Stimulated activated CD8-positive, alpha-beta memory T cell treated with anti-CD3 and anti-CD28 coated beads, Interleukin-15, amount 100 ng/mL, for 4 hours (primary cell): ENCODE measurements at regions not wholly inside any gene's neighbourhood (a gene's known extent, or its start where the extent isn't known, plus 50 kb on each side); places are given as distances from the start of the nearest gene placed in this dataset.
A peak's percentile ranks its signal among the peaks of the same experiment; 100 is the strongest.

Experiments used
- DNase-seq, 2 donors: peaks; one replicate each; pipeline ENCODE4 v3.0.0-alpha.2; 2020; ENCODE audit warnings: low read depth in 2 of 2

GRCh38 chr16:86040496-86040895, 141.5 kb downstream of the IRF8 start:
- DNase-seq, result no peak

- no peak for DNase-seq
Measured at GRCh38 chr16:86041215-86041614, 142.3 kb downstream of the IRF8 start.

- no peak for DNase-seq
Measured at GRCh38 chr16:86041807-86042206, 142.8 kb downstream of the IRF8 start.

GRCh38 chr16:86042393-86042792, 143.4 kb downstream of the IRF8 start:
- DNase-seq, result no peak

GRCh38 chr16:86042996-86043725, 144.2 kb downstream of the IRF8 start:
- DNase-seq, result no peak

- DNase-seq, result no peak
Measured at GRCh38 chr16:86044241-86044671, 145.3 kb downstream of the IRF8 start.

- DNase-seq, result peak in 1 of 2 donors; percentile 20
Measured at GRCh38 chr16:86044881-86045590, 146.1 kb downstream of the IRF8 start.

GRCh38 chr16:86045591-86045971, 146.6 kb downstream of the IRF8 start:
- no peak for DNase-seq

- no peak for DNase-seq
Measured at GRCh38 chr16:86046026-86046425, 147.1 kb downstream of the IRF8 start.

- no peak for DNase-seq
Measured at GRCh38 chr16:86046667-86047270, 147.8 kb downstream of the IRF8 start.

- no peak for DNase-seq
Measured at GRCh38 chr16:86048221-86048620, 149.3 kb downstream of the IRF8 start.

- no peak for DNase-seq
Measured at GRCh38 chr16:86048882-86049585, 150.1 kb downstream of the IRF8 start.

- DNase-seq, result no peak
Measured at GRCh38 chr16:86049641-86050040, 150.7 kb downstream of the IRF8 start.

GRCh38 chr16:86050111-86050510, 151.1 kb downstream of the IRF8 start:
- no peak for DNase-seq

- DNase-seq, result no peak
Measured at GRCh38 chr16:86050591-86051367, 151.8 kb downstream of the IRF8 start.

- DNase-seq, result no peak
Measured at GRCh38 chr16:86051368-86052114, 152.6 kb downstream of the IRF8 start.

- DNase-seq, result no peak
Measured at GRCh38 chr16:86052115-86052670, 153.2 kb downstream of the IRF8 start.

GRCh38 chr16:86052926-86053325, 154.0 kb downstream of the IRF8 start:
- no peak for DNase-seq

GRCh38 chr16:86059253-86060171, 160.6 kb downstream of the IRF8 start:
- no peak for DNase-seq
